ENCODE measurements at regions not wholly inside any gene's neighbourhood (a gene's known extent, or its start where the extent isn't known, plus 50 kb on each side); places are given as distances from the start of the nearest gene placed in this dataset.
"Not testable (repeated sequence)": the region's sequence is repeated elsewhere in the genome, so short reads cannot be mapped to it uniquely, and the experiment has no call there.

DNA sequence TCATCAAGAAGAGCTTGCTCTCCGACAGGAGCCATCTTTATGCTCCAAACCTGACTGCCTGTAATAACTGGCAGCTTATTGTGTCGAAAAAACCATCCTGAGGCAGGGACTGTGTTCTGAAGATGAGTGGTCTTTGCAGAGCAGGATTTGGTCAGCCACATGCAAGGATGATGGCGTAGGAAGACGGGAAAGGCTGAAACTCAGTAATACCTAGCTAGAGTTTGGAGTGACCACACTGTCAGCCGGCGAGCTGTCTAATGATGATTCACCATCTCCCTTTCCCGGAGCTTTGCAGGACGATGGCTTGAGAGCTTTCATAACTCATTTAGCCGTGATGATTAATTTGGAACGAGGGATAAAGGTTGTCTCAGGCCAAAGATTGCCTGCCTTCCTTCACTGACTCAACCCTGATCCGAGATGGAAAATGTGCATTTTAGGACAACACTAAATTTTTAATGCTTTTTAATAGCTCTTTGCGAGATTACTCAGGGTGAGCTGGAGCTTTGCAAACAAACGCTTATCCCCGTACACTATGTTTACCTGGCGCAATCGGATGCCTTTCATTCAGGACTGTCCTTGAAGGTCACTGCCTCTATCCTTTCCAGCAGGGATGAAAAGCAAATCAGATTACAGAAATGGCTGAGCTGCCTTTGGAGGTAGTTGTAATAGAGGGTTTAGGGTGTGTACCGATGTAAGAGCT is 288.5 kb downstream of the ASMT start:
- Histone ChIP-seq H3K27ac (no peak overlapping the region), H3K27me3 (ENCODE audit: control insufficient read depth, insufficient read depth, low read length) (no peaks in the 10 kb centered on the region)

DNA sequence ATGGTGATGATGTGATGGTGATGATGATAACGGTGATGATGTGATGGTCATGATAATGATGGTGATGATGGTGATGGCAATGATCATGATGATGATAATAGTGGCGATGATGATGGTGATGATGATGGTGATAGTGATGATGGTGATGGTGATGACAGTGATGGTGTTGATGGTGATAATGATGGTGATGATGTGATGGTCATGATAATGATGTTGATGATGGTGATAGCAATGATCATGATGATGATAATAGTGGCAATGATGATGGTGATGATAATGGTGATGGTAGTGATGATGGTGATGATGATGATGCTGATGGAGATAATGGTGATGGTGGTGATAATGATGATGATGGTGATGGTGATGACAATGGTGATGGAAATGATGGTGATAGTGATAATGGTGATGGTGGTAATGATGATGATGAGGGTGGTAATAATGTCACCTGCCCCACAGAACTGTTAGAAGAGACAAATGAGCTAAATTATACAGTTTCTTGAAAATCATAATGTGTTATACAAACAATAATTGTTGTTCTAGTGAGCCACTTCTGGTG is 289.9 kb downstream of the ASMT start:
- Histone ChIP-seq H3K27me3 (ENCODE audit: control insufficient read depth, insufficient read depth, low read length) (no peaks in the 10 kb centered on the region), H3K4me1 (no peaks in the 10 kb centered on the region), H3K27ac (no peak overlapping the region), H3K4me2 (ENCODE audit: low read length) (no peak overlapping the region), H3K36me3 (ENCODE audit: control insufficient read depth, insufficient read depth, low read length) (no peaks in the 10 kb centered on the region), H3K4me3 (ENCODE audit: low read depth, low read length) (no peak overlapping the region), H3K9me3 (ENCODE audit: control insufficient read depth, low read length) (no peaks in the 10 kb centered on the region), H3K9ac (no peak overlapping the region), H3K79me2 (no peaks in the 10 kb centered on the region), H2AFZ (no peak overlapping the region)
- TF ChIP-seq, protein P1, sequence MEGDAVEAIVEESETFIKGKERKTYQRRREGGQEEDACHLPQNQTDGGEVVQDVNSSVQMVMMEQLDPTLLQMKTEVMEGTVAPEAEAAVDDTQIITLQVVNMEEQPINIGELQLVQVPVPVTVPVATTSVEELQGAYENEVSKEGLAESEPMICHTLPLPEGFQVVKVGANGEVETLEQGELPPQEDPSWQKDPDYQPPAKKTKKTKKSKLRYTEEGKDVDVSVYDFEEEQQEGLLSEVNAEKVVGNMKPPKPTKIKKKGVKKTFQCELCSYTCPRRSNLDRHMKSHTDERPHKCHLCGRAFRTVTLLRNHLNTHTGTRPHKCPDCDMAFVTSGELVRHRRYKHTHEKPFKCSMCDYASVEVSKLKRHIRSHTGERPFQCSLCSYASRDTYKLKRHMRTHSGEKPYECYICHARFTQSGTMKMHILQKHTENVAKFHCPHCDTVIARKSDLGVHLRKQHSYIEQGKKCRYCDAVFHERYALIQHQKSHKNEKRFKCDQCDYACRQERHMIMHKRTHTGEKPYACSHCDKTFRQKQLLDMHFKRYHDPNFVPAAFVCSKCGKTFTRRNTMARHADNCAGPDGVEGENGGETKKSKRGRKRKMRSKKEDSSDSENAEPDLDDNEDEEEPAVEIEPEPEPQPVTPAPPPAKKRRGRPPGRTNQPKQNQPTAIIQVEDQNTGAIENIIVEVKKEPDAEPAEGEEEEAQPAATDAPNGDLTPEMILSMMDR (IDR thresholded peaks at IDR 0.05): no peak

More for the DNA sequence above, 288.5 kb downstream of the ASMT start:
- no peaks in the 10 kb centered on the region for H3K4me1 ChIP-seq
- TF ChIP-seq, protein P1 (IDR thresholded peaks at IDR 0.05): no peak
- H3K79me2 ChIP-seq: no peaks in the 10 kb centered on the region
- no peak overlapping the region for H2AFZ ChIP-seq
- H3K9ac ChIP-seq: no peak overlapping the region
- no peaks in the 10 kb centered on the region for H3K36me3 ChIP-seq (ENCODE audit: control insufficient read depth, insufficient read depth, low read length)
- no peaks in the 10 kb centered on the region for H3K9me3 ChIP-seq (ENCODE audit: control insufficient read depth, low read length)
- H3K4me2 ChIP-seq (ENCODE audit: low read length): no peak overlapping the region
- H3K4me3 ChIP-seq (ENCODE audit: low read depth, low read length): no peak overlapping the region

DNA sequence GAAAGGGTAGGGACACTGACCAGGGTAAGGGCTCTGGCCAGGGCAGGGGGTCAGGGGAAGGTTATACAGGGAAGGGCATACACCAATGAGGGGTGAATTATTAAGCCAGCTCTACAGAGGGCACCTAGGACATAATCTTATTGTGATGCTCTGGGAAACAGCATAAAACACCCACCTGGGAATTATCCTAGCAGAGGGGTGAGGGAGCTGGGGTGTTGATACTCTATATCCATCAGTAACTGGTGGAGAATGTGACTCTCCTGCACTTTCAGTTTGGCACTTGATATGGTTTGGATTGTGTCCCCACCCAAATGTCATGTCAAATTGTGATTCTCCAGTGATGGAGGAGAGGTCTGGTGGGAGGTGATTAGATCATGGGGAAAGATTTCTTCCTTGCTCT is 291.2 kb downstream of the ASMT start:
- TF ChIP-seq, protein P1 (IDR thresholded peaks at IDR 0.05): no peak
- Histone ChIP-seq H3K9ac (no peak overlapping the region), H3K79me2 (no peaks in the 10 kb centered on the region), H3K27me3 (ENCODE audit: control insufficient read depth, insufficient read depth, low read length) (no peaks in the 10 kb centered on the region), H2AFZ (no peak overlapping the region), H3K4me3 (ENCODE audit: low read depth, low read length) (no peak overlapping the region), H3K4me1 (no peaks in the 10 kb centered on the region), H3K9me3 (ENCODE audit: control insufficient read depth, low read length) (no peaks in the 10 kb centered on the region), H3K36me3 (ENCODE audit: control insufficient read depth, insufficient read depth, low read length) (no peaks in the 10 kb centered on the region), H3K27ac (no peak overlapping the region), H3K4me2 (ENCODE audit: low read length) (no peak overlapping the region)

DNA sequence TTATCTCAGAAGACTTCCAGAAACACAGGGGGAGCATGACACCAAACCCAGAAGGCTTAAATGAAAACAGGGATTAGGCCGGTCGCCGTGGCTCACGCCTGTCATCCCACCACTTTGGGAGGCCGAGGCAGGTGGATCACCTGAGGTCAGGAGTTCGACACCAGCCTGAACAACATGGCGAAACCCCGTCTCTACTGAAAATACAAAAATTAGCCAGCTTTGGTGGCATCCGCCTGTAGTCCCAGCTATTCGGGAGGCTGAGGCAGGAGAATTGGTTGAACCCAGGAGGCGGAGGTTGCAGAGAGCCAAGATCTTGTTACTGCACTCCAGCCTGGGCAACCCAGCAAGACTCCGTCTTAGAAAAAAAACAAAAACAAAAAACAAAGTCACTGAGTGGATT is 294.1 kb downstream of the ASMT start:
- not testable (repeated sequence) for H3K9ac ChIP-seq; H3K36me3 ChIP-seq (ENCODE audit: control insufficient read depth, insufficient read depth, low read length); H3K79me2 ChIP-seq; H3K4me3 ChIP-seq (ENCODE audit: low read depth, low read length); H3K4me2 ChIP-seq (ENCODE audit: low read length); H3K27me3 ChIP-seq (ENCODE audit: control insufficient read depth, insufficient read depth, low read length); H3K27ac ChIP-seq; H3K9me3 ChIP-seq (ENCODE audit: control insufficient read depth, low read length); H3K4me1 ChIP-seq; H2AFZ ChIP-seq

DNA sequence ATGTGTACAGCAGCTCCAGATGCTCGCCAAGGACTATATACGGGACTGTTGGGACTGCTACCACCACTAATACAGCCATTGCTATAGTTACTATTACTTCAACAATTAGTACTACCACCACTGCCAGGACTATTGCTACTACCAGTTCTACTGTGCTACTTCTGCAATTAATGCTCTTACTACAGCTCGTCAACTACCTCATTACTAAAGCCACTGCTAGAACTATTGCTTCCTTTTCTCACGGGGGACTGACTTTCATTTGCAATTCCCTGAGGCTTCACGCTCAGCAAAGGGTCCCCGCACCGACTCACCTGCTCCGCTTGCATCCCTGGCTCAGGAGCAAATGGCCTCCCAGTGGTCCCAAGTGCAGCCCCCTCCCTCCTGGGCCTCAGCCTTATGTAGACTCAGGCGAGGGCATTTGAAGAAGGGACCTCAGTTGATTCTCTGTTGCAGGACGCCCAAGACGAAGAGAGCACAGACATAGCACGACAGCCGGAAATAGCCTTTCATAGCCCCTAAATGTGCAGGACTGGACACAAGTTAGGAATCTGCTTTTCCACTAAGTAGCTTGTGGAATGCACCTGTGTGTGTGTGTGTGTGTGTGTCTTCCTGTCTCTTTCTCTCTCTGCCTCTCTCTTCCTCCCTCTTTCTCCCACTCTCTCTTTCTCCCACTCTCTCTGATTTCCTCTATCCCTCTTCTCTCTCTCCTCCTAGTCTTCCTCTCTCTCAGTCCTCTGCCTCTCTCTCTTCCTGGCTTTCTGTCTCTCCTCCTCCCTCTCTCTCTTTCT is 294.8 kb downstream of the ASMT start:
- Histone ChIP-seq H2AFZ (no peak overlapping the region), H3K9ac (no peak overlapping the region), H3K9me3 (ENCODE audit: control insufficient read depth, low read length) (no peaks in the 10 kb centered on the region), H3K27me3 (ENCODE audit: control insufficient read depth, insufficient read depth, low read length) (no peaks in the 10 kb centered on the region), H3K27ac (no peak overlapping the region), H3K36me3 (ENCODE audit: control insufficient read depth, insufficient read depth, low read length) (no peaks in the 10 kb centered on the region), H3K4me1 (no peaks in the 10 kb centered on the region), H3K4me2 (ENCODE audit: low read length) (no peak overlapping the region), H3K4me3 (ENCODE audit: low read depth, low read length) (no peak overlapping the region), H3K79me2 (no peaks in the 10 kb centered on the region)
- TF ChIP-seq, protein P1 (IDR thresholded peaks at IDR 0.05): no peak
